ENCODE measurements at regions not wholly inside any gene's neighbourhood (a gene's known extent, or its start where the extent isn't known, plus 50 kb on each side); places are given as distances from the start of the nearest gene placed in this dataset.

GRCh38 chr13:50692396-50692915, 151.0 kb downstream of the DLEU7 start:
- TF ChIP-seq SNAI2 (CRISPR knock-in tag; IDR thresholded peaks at IDR 0.05) = no peak
- no peak for TF ChIP-seq CREB5 (CRISPR knock-in tag; IDR thresholded peaks at IDR 0.05; ENCODE audit: low read depth)
- TF ChIP-seq PATZ1 (CRISPR knock-in tag; IDR thresholded peaks at IDR 0.05; ENCODE audit: borderline replicate concordance) = no peak
- no peak for TF ChIP-seq ZFP3 (CRISPR knock-in tag; IDR thresholded peaks at IDR 0.05)
- no peak for TF ChIP-seq CSDC2 (CRISPR knock-in tag; IDR thresholded peaks at IDR 0.05)
- TF ChIP-seq ZNF565 (CRISPR knock-in tag; conservative IDR thresholded peaks at IDR 0.05; ENCODE audit: low read depth) = no peak
- no peak for TF ChIP-seq RARB (CRISPR knock-in tag; IDR thresholded peaks at IDR 0.05)
- no peak for TF ChIP-seq OSR1 (CRISPR knock-in tag; IDR thresholded peaks at IDR 0.05)
- TF ChIP-seq TCF4 (CRISPR knock-in tag; IDR thresholded peaks at IDR 0.05; ENCODE audit: borderline replicate concordance) = no peak

Data from SK-N-SH treated with all-trans-retinoic acid at 6 μM for 48 hours (cell line).